GM12878 (cell line): ENCODE measurements at regions not wholly inside any gene's neighbourhood (a gene's known extent, or its start where the extent isn't known, plus 50 kb on each side); places are given as distances from the start of the nearest gene placed in this dataset.

ENCODE experiments used
- EZH2 ChIP-seq: IDR thresholded peaks from 2 replicates; pipeline ENCODE4 v1.6.1; 2012; ENCODE audit warnings: low read depth, mild to moderate bottlenecking, control low read depth, inconsistent platforms, low read length, borderline replicate concordance; ENCODE audit not compliant: control insufficient read depth
- IKZF1 ChIP-seq: fragments of 450-650 bp; conservative IDR thresholded peaks from 2 replicates; pipeline ENCODE4 v1.6.1; 2017; ENCODE audit warnings: antibody characterized with exemption, mild to moderate bottlenecking
- IKZF2 ChIP-seq, 2 experiments: fragments of 450-650 bp; IDR thresholded peaks; 2 replicates each; pipeline ENCODE4 v1.6.1; 2017; ENCODE audit warnings: mild to moderate bottlenecking in 2 of 2, moderate library complexity in 2 of 2
- IRF4 ChIP-seq: IDR thresholded peaks from 2 replicates; pipeline ENCODE4 v1.6.1; 2011; ENCODE audit warnings: low read depth, low read length
- JUNB ChIP-seq: IDR thresholded peaks from 2 replicates; pipeline ENCODE4 v1.6.1; 2016; ENCODE audit warnings: antibody characterized with exemption, mild to moderate bottlenecking
- MEF2A ChIP-seq: IDR thresholded peaks from 2 replicates; pipeline ENCODE4 v1.6.1; 2011; ENCODE audit warnings: low read depth, mild to moderate bottlenecking, low read length, moderate library complexity; ENCODE audit not compliant: insufficient read depth
- NFIC ChIP-seq: IDR thresholded peaks from 2 replicates; pipeline ENCODE4 v1.6.1; 2012; ENCODE audit warnings: low read depth, mild to moderate bottlenecking, inconsistent platforms, low read length, moderate library complexity
- NFYA ChIP-seq: IDR thresholded peaks from 2 replicates; pipeline ENCODE4 v1.6.1; 2011; ENCODE audit warnings: low read depth, mild to moderate bottlenecking, low read length, improper control_type of control experiment, borderline replicate concordance
- PAX5 ChIP-seq: IDR thresholded peaks from 2 replicates; pipeline ENCODE4 v1.6.1; 2011; ENCODE audit warnings: low read depth, low read length, borderline replicate concordance
- STAT3 ChIP-seq: IDR thresholded peaks from 2 replicates; pipeline ENCODE4 v1.6.1; 2011; ENCODE audit warnings: low read depth, low read length, improper control_type of control experiment
- TAF1 ChIP-seq: IDR thresholded peaks from 2 replicates; pipeline ENCODE4 v1.6.1; 2011; ENCODE audit warnings: mild to moderate bottlenecking, low read depth, low read length, borderline replicate concordance
- TF ChIP-seq, protein P1 (sequence below), 3 experiments: IDR thresholded peaks in 2 of 3; conservative IDR thresholded peaks in 1 of 3; 2 replicates each; pipeline ENCODE4 v1.5.1; 2011; ENCODE audit warnings: low read depth in 3 of 3, low read length in 3 of 3, mild to moderate bottlenecking in 3 of 3, control low read depth in 2 of 3, moderate library complexity in 2 of 3, inconsistent platforms in 1 of 3, mixed read lengths in 1 of 3; ENCODE audit not compliant: control insufficient read depth in 2 of 3, insufficient read depth in 1 of 3; ENCODE audit errors: extremely low read depth in 1 of 3
- TF ChIP-seq, protein P2 (sequence below): fragments of 450-650 bp; IDR thresholded peaks from 2 replicates; pipeline ENCODE4 v1.6.1; 2017; ENCODE audit warnings: mild to moderate bottlenecking
- TF ChIP-seq, protein P3 (sequence below): fragments of 450-650 bp; IDR thresholded peaks from 2 replicates; pipeline ENCODE4 v1.6.1; 2017; ENCODE audit warnings: low read depth, mild to moderate bottlenecking, moderate library complexity
- TF ChIP-seq, protein P4 (sequence below): fragments of 450-650 bp; IDR thresholded peaks from 2 replicates; pipeline ENCODE4 v1.6.1; 2017; ENCODE audit warnings: antibody characterized with exemption, mild to moderate bottlenecking, moderate library complexity
- TF ChIP-seq, protein P5 (sequence below): fragments of 450-650 bp; IDR thresholded peaks from 2 replicates; pipeline ENCODE4 v1.6.1; 2018; ENCODE audit warnings: mild to moderate bottlenecking, low read depth, moderate library complexity; ENCODE audit not compliant: partially characterized antibody

DNA sequence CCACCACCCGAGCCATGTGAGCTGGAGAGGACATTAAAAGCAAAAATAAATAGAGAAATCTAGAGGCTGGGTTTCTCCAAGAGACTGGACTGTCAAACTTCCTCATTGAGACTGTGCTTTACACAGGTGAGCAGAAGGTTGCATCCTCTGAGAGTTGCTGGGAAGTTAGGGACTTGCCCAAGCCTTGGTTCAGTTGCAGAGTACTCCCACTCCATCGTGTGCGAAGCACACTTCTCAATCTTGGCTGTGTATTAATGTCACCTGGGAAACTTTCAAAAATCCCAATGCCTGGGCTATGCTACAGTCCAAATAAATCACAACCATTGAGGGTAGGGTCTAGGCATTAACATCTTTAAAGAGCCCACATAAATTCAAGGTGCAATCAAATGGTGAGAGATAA lies 89.2 kb downstream of the ZNF330 start (continued):
- TF ChIP-seq, protein P1, sequence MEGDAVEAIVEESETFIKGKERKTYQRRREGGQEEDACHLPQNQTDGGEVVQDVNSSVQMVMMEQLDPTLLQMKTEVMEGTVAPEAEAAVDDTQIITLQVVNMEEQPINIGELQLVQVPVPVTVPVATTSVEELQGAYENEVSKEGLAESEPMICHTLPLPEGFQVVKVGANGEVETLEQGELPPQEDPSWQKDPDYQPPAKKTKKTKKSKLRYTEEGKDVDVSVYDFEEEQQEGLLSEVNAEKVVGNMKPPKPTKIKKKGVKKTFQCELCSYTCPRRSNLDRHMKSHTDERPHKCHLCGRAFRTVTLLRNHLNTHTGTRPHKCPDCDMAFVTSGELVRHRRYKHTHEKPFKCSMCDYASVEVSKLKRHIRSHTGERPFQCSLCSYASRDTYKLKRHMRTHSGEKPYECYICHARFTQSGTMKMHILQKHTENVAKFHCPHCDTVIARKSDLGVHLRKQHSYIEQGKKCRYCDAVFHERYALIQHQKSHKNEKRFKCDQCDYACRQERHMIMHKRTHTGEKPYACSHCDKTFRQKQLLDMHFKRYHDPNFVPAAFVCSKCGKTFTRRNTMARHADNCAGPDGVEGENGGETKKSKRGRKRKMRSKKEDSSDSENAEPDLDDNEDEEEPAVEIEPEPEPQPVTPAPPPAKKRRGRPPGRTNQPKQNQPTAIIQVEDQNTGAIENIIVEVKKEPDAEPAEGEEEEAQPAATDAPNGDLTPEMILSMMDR (IDR thresholded peaks at IDR 0.05 in 2 of 3, conservative IDR thresholded peaks at IDR 0.05 in 1 of 3; ENCODE audit: control insufficient read depth in 2 of 3, extremely low read depth in 1 of 3, insufficient read depth in 1 of 3, low read depth in 3 of 3, low read length in 3 of 3) = no peak
- TF ChIP-seq NFIC = peak; percentile 85
- peak; percentile 57; the same call in 1 of the 2 replicates for TF ChIP-seq MEF2A
- 0 out of 2 replicates have a peak, but pooled peaks have one; percentile 20 for TF ChIP-seq IRF4
- TF ChIP-seq STAT3 = no peak
- TF ChIP-seq NFYA = no peak
- TF ChIP-seq IKZF1 = peak; percentile 65
- peak in 1 of 2 experiments; percentile 34; a peak in 1 of 4 replicates for TF ChIP-seq IKZF2 (IDR thresholded peaks at IDR 0.05)
- TF ChIP-seq EZH2 = no peak
- TF ChIP-seq, protein P2, sequence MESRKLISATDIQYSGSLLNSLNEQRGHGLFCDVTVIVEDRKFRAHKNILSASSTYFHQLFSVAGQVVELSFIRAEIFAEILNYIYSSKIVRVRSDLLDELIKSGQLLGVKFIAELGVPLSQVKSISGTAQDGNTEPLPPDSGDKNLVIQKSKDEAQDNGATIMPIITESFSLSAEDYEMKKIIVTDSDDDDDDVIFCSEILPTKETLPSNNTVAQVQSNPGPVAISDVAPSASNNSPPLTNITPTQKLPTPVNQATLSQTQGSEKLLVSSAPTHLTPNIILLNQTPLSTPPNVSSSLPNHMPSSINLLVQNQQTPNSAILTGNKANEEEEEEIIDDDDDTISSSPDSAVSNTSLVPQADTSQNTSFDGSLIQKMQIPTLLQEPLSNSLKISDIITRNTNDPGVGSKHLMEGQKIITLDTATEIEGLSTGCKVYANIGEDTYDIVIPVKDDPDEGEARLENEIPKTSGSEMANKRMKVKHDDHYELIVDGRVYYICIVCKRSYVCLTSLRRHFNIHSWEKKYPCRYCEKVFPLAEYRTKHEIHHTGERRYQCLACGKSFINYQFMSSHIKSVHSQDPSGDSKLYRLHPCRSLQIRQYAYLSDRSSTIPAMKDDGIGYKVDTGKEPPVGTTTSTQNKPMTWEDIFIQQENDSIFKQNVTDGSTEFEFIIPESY = no peak
- 0 out of 2 replicates have a peak, but pooled peaks have one; percentile 36 for TF ChIP-seq TAF1
- TF ChIP-seq, protein P3, sequence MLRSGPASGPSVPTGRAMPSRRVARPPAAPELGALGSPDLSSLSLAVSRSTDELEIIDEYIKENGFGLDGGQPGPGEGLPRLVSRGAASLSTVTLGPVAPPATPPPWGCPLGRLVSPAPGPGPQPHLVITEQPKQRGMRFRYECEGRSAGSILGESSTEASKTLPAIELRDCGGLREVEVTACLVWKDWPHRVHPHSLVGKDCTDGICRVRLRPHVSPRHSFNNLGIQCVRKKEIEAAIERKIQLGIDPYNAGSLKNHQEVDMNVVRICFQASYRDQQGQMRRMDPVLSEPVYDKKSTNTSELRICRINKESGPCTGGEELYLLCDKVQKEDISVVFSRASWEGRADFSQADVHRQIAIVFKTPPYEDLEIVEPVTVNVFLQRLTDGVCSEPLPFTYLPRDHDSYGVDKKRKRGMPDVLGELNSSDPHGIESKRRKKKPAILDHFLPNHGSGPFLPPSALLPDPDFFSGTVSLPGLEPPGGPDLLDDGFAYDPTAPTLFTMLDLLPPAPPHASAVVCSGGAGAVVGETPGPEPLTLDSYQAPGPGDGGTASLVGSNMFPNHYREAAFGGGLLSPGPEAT = peak; percentile 92
- TF ChIP-seq, protein P4, sequence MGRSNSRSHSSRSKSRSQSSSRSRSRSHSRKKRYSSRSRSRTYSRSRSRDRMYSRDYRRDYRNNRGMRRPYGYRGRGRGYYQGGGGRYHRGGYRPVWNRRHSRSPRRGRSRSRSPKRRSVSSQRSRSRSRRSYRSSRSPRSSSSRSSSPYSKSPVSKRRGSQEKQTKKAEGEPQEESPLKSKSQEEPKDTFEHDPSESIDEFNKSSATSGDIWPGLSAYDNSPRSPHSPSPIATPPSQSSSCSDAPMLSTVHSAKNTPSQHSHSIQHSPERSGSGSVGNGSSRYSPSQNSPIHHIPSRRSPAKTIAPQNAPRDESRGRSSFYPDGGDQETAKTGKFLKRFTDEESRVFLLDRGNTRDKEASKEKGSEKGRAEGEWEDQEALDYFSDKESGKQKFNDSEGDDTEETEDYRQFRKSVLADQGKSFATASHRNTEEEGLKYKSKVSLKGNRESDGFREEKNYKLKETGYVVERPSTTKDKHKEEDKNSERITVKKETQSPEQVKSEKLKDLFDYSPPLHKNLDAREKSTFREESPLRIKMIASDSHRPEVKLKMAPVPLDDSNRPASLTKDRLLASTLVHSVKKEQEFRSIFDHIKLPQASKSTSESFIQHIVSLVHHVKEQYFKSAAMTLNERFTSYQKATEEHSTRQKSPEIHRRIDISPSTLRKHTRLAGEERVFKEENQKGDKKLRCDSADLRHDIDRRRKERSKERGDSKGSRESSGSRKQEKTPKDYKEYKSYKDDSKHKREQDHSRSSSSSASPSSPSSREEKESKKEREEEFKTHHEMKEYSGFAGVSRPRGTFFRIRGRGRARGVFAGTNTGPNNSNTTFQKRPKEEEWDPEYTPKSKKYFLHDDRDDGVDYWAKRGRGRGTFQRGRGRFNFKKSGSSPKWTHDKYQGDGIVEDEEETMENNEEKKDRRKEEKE = no peak
- TF ChIP-seq, protein P5, sequence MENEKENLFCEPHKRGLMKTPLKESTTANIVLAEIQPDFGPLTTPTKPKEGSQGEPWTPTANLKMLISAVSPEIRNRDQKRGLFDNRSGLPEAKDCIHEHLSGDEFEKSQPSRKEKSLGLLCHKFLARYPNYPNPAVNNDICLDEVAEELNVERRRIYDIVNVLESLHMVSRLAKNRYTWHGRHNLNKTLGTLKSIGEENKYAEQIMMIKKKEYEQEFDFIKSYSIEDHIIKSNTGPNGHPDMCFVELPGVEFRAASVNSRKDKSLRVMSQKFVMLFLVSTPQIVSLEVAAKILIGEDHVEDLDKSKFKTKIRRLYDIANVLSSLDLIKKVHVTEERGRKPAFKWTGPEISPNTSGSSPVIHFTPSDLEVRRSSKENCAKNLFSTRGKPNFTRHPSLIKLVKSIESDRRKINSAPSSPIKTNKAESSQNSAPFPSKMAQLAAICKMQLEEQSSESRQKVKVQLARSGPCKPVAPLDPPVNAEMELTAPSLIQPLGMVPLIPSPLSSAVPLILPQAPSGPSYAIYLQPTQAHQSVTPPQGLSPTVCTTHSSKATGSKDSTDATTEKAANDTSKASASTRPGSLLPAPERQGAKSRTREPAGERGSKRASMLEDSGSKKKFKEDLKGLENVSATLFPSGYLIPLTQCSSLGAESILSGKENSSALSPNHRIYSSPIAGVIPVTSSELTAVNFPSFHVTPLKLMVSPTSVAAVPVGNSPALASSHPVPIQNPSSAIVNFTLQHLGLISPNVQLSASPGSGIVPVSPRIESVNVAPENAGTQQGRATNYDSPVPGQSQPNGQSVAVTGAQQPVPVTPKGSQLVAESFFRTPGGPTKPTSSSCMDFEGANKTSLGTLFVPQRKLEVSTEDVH = no peak
- TF ChIP-seq PAX5 = peak; percentile 68; the same call in 1 of the 2 replicates
- no peak for TF ChIP-seq JUNB
